Neutrophil (primary cell): ENCODE measurements at regions not wholly inside any gene's neighbourhood (a gene's known extent, or its start where the extent isn't known, plus 50 kb on each side); places are given as distances from the start of the nearest gene placed in this dataset.

ENCODE experiments used
- H3K27ac ChIP-seq: fragments of 200-600 bp; sonication (generic); 2 replicates; pipeline ENCODE4 v1.5.1; 2016; ENCODE audit warnings: mild to moderate bottlenecking, moderate library complexity
- H3K27me3 ChIP-seq: fragments of 200-600 bp; sonication (generic); 2 replicates; pipeline ENCODE4 v1.6.0; 2016; ENCODE audit warnings: mild to moderate bottlenecking
- H3K36me3 ChIP-seq: fragments of 200-600 bp; sonication (generic); 2 replicates; pipeline ENCODE4 v1.5.1; 2017
- H3K4me1 ChIP-seq, 2 experiments: fragments of 200-600 bp in 1 of 2; sonication (generic) in 1 of 2; 1 replicate in 1 of 2; 2 replicates in 1 of 2; pipeline versions ENCODE4 v1.5.1 to v1.6.1; 2013 to 2016; ENCODE audit warnings: low read depth in 1 of 2, low read length in 1 of 2, mild to moderate bottlenecking in 1 of 2, moderate library complexity in 1 of 2; ENCODE audit not compliant: control insufficient read depth in 1 of 2, insufficient read depth in 1 of 2
- H3K4me3 ChIP-seq, 2 experiments: fragments of 200-600 bp in 1 of 2; sonication (generic) in 1 of 2; 1 replicate in 1 of 2; 2 replicates in 1 of 2; pipeline ENCODE4 v1.5.1; 2013 to 2016; ENCODE audit warnings: low read depth in 1 of 2, low read length in 1 of 2, mild to moderate bottlenecking in 1 of 2, moderate library complexity in 1 of 2
- H3K9me3 ChIP-seq: fragments of 200-600 bp; sonication (generic); 2 replicates; pipeline ENCODE4 v1.5.1; 2016
- CTCF ChIP-seq: fragments of 200-600 bp; sonication (generic); IDR thresholded peaks from 2 replicates; pipeline ENCODE4 v1.5.1; 2016; ENCODE audit warnings: antibody characterized with exemption

- no peaks in the 10 kb centered on the region for H3K4me1 ChIP-seq
- H3K27me3 ChIP-seq = peaks cover 34% of the 10 kb centered on the region
- H3K4me3 ChIP-seq = no peak overlapping the region
- no peaks in the 10 kb centered on the region for H3K36me3 ChIP-seq
- H3K9me3 ChIP-seq = no peaks in the 10 kb centered on the region
- no peak overlapping the region for H3K27ac ChIP-seq
- no peak for TF ChIP-seq CTCF
Measured at GRCh38 chr17:72476575-72476986, 355.8 kb downstream of the SOX9 start.

GRCh38 chr17:72477491-72477890, 356.7 kb downstream of the SOX9 start:
- Histone ChIP-seq H3K4me3 (no peak overlapping the region), H3K27ac (no peak overlapping the region), H3K9me3 (no peaks in the 10 kb centered on the region), H3K36me3 (no peaks in the 10 kb centered on the region), H3K4me1 (no peaks in the 10 kb centered on the region), H3K27me3 (peaks cover 34% of the 10 kb centered on the region)
- no peak for TF ChIP-seq CTCF

GRCh38 chr17:72479113-72479512, 358.3 kb downstream of the SOX9 start:
- Histone ChIP-seq H3K27me3 (peaks cover 34% of the 10 kb centered on the region), H3K4me3 (no peak overlapping the region), H3K4me1 (no peaks in the 10 kb centered on the region), H3K27ac (no peak overlapping the region), H3K9me3 (no peaks in the 10 kb centered on the region), H3K36me3 (no peaks in the 10 kb centered on the region)
- no peak for TF ChIP-seq CTCF

- Histone ChIP-seq H3K4me1 (no peaks in the 10 kb centered on the region), H3K9me3 (no peaks in the 10 kb centered on the region), H3K27me3 (peaks cover 13% of the 10 kb centered on the region), H3K4me3 (no peak overlapping the region), H3K27ac (no peak overlapping the region), H3K36me3 (no peaks in the 10 kb centered on the region)
- TF ChIP-seq CTCF = no peak
Measured at GRCh38 chr17:72481572-72481971, 360.8 kb downstream of the SOX9 start.

- Histone ChIP-seq H3K36me3 (no peaks in the 10 kb centered on the region), H3K27ac (no peak overlapping the region), H3K9me3 (no peaks in the 10 kb centered on the region), H3K4me1 (no peaks in the 10 kb centered on the region), H3K27me3 (peaks cover 21% of the 10 kb centered on the region), H3K4me3 (no peak overlapping the region)
- TF ChIP-seq CTCF = no peak
Measured at GRCh38 chr17:72485596-72485995, 364.8 kb downstream of the SOX9 start.

- no peak for TF ChIP-seq CTCF
- Histone ChIP-seq H3K27me3 (peaks cover 21% of the 10 kb centered on the region), H3K27ac (no peak overlapping the region), H3K9me3 (no peaks in the 10 kb centered on the region), H3K4me3 (no peak overlapping the region), H3K36me3 (no peaks in the 10 kb centered on the region), H3K4me1 (no peaks in the 10 kb centered on the region)
Measured at GRCh38 chr17:72486806-72487205, 366.0 kb downstream of the SOX9 start.
